ENCODE measurements at regions not wholly inside any gene's neighbourhood (a gene's known extent, or its start where the extent isn't known, plus 50 kb on each side); places are given as distances from the start of the nearest gene placed in this dataset.

GRCh38 chr4:11506194-11506593 is 77.5 kb upstream of the HS3ST1 start:
- no peaks in the 10 kb centered on the region for H3K27me3 ChIP-seq (ENCODE audit: low read depth, low read length)
- no peaks in the 10 kb centered on the region for H3K36me3 ChIP-seq (ENCODE audit: control insufficient read depth in 1 of 2, insufficient read depth in 2 of 2, low read length in 2 of 2)
- peaks cover 0 to 4% of the 10 kb centered on the region in 2 donors for H3K9me3 ChIP-seq (ENCODE audit: control insufficient read depth in 1 of 2, low read length in 2 of 2)
- no peak overlapping the region for H3K4me3 ChIP-seq (ENCODE audit: low read depth in 1 of 2, low read length in 2 of 2)
- no peaks in the 10 kb centered on the region for H3K4me1 ChIP-seq (ENCODE audit: control insufficient read depth in 1 of 2, insufficient read depth in 2 of 2, low read length in 2 of 2)
- H3K27ac ChIP-seq (ENCODE audit: low read length): peak overlapping the region; percentile 41

- H3K27ac ChIP-seq (ENCODE audit: low read length): peak overlapping the region; percentile 49
Observed at GRCh38 chr4:11505221-11505971, 76.7 kb upstream of the HS3ST1 start.

GRCh38 chr4:11503166-11503565 is 74.5 kb upstream of the HS3ST1 start:
- Histone ChIP-seq H3K27me3 (ENCODE audit: low read depth, low read length) (no peaks in the 10 kb centered on the region), H3K4me1 (ENCODE audit: control insufficient read depth in 1 of 2, insufficient read depth in 2 of 2, low read length in 2 of 2) (no peaks in the 10 kb centered on the region), H3K36me3 (ENCODE audit: control insufficient read depth in 1 of 2, insufficient read depth in 2 of 2, low read length in 2 of 2) (no peaks in the 10 kb centered on the region), H3K4me3 (ENCODE audit: low read depth in 1 of 2, low read length in 2 of 2) (no peak overlapping the region), H3K9me3 (ENCODE audit: control insufficient read depth in 1 of 2, low read length in 2 of 2) (peaks cover 1 to 8% of the 10 kb centered on the region in 2 donors), H3K27ac (ENCODE audit: low read length) (no peak overlapping the region)

More at GRCh38 chr4:11505221-11505971, 76.7 kb upstream of the HS3ST1 start:
- H3K4me1 ChIP-seq (ENCODE audit: control insufficient read depth in 1 of 2, insufficient read depth in 2 of 2, low read length in 2 of 2): no peaks in the 10 kb centered on the region
- H3K4me3 ChIP-seq (ENCODE audit: low read depth in 1 of 2, low read length in 2 of 2): no peak overlapping the region
- no peaks in the 10 kb centered on the region for H3K27me3 ChIP-seq (ENCODE audit: low read depth, low read length)
- H3K9me3 ChIP-seq (ENCODE audit: control insufficient read depth in 1 of 2, low read length in 2 of 2): peaks cover 0 to 4% of the 10 kb centered on the region in 2 donors
- no peaks in the 10 kb centered on the region for H3K36me3 ChIP-seq (ENCODE audit: control insufficient read depth in 1 of 2, insufficient read depth in 2 of 2, low read length in 2 of 2)

GRCh38 chr4:11497972-11498371 is 69.3 kb upstream of the HS3ST1 start:
- no peak overlapping the region for H3K27ac ChIP-seq (ENCODE audit: low read length)
- H3K36me3 ChIP-seq (ENCODE audit: control insufficient read depth in 1 of 2, insufficient read depth in 2 of 2, low read length in 2 of 2): no peaks in the 10 kb centered on the region
- no peaks in the 10 kb centered on the region for H3K27me3 ChIP-seq (ENCODE audit: low read depth, low read length)
- no peaks in the 10 kb centered on the region for H3K4me1 ChIP-seq (ENCODE audit: control insufficient read depth in 1 of 2, insufficient read depth in 2 of 2, low read length in 2 of 2)
- no peak overlapping the region for H3K4me3 ChIP-seq (ENCODE audit: low read depth in 1 of 2, low read length in 2 of 2)
- H3K9me3 ChIP-seq (ENCODE audit: control insufficient read depth in 1 of 2, low read length in 2 of 2): peaks cover 6 to 15% of the 10 kb centered on the region in 2 donors

GRCh38 chr4:11497212-11497806 is 68.6 kb upstream of the HS3ST1 start:
- no peaks in the 10 kb centered on the region for H3K4me1 ChIP-seq (ENCODE audit: control insufficient read depth in 1 of 2, insufficient read depth in 2 of 2, low read length in 2 of 2)
- no peaks in the 10 kb centered on the region for H3K27me3 ChIP-seq (ENCODE audit: low read depth, low read length)
- no peak overlapping the region for H3K27ac ChIP-seq (ENCODE audit: low read length)
- H3K4me3 ChIP-seq (ENCODE audit: low read depth in 1 of 2, low read length in 2 of 2): no peak overlapping the region
- peaks cover 6 to 15% of the 10 kb centered on the region in 2 donors for H3K9me3 ChIP-seq (ENCODE audit: control insufficient read depth in 1 of 2, low read length in 2 of 2)
- H3K36me3 ChIP-seq (ENCODE audit: control insufficient read depth in 1 of 2, insufficient read depth in 2 of 2, low read length in 2 of 2): no peaks in the 10 kb centered on the region

GRCh38 chr4:11496351-11496829 is 67.7 kb upstream of the HS3ST1 start:
- H3K4me3 ChIP-seq (ENCODE audit: low read depth in 1 of 2, low read length in 2 of 2): no peak overlapping the region

GRCh38 chr4:11495818-11496217 is 67.1 kb upstream of the HS3ST1 start:
- H3K36me3 ChIP-seq (ENCODE audit: control insufficient read depth in 1 of 2, insufficient read depth in 2 of 2, low read length in 2 of 2): no peaks in the 10 kb centered on the region
- H3K27me3 ChIP-seq (ENCODE audit: low read depth, low read length): no peaks in the 10 kb centered on the region
- no peak overlapping the region for H3K27ac ChIP-seq (ENCODE audit: low read length)
- H3K4me1 ChIP-seq (ENCODE audit: control insufficient read depth in 1 of 2, insufficient read depth in 2 of 2, low read length in 2 of 2): no peaks in the 10 kb centered on the region
- H3K9me3 ChIP-seq (ENCODE audit: control insufficient read depth in 1 of 2, low read length in 2 of 2): peaks cover 6 to 11% of the 10 kb centered on the region in 2 donors
- H3K4me3 ChIP-seq (ENCODE audit: low read depth in 1 of 2, low read length in 2 of 2): no peak overlapping the region

More at GRCh38 chr4:11496351-11496829, 67.7 kb upstream of the HS3ST1 start:
- H3K9me3 ChIP-seq (ENCODE audit: control insufficient read depth in 1 of 2, low read length in 2 of 2): peaks cover 6 to 11% of the 10 kb centered on the region in 2 donors
- H3K4me1 ChIP-seq (ENCODE audit: control insufficient read depth in 1 of 2, insufficient read depth in 2 of 2, low read length in 2 of 2): no peaks in the 10 kb centered on the region
- no peaks in the 10 kb centered on the region for H3K36me3 ChIP-seq (ENCODE audit: control insufficient read depth in 1 of 2, insufficient read depth in 2 of 2, low read length in 2 of 2)
- no peak overlapping the region for H3K27ac ChIP-seq (ENCODE audit: low read length)
- H3K27me3 ChIP-seq (ENCODE audit: low read depth, low read length): no peaks in the 10 kb centered on the region

GRCh38 chr4:11495291-11495690 is 66.6 kb upstream of the HS3ST1 start:
- no peak overlapping the region for H3K27ac ChIP-seq (ENCODE audit: low read length)
- H3K27me3 ChIP-seq (ENCODE audit: low read depth, low read length): no peaks in the 10 kb centered on the region
- no peaks in the 10 kb centered on the region for H3K4me1 ChIP-seq (ENCODE audit: control insufficient read depth in 1 of 2, insufficient read depth in 2 of 2, low read length in 2 of 2)
- peaks cover 6 to 11% of the 10 kb centered on the region in 2 donors for H3K9me3 ChIP-seq (ENCODE audit: control insufficient read depth in 1 of 2, low read length in 2 of 2)
- no peak overlapping the region for H3K4me3 ChIP-seq (ENCODE audit: low read depth in 1 of 2, low read length in 2 of 2)
- H3K36me3 ChIP-seq (ENCODE audit: control insufficient read depth in 1 of 2, insufficient read depth in 2 of 2, low read length in 2 of 2): no peaks in the 10 kb centered on the region

GRCh38 chr4:11494232-11494631 is 65.5 kb upstream of the HS3ST1 start:
- no peaks in the 10 kb centered on the region for H3K27me3 ChIP-seq (ENCODE audit: low read depth, low read length)
- no peak overlapping the region for H3K4me3 ChIP-seq (ENCODE audit: low read depth in 1 of 2, low read length in 2 of 2)
- H3K9me3 ChIP-seq (ENCODE audit: control insufficient read depth in 1 of 2, low read length in 2 of 2): peaks cover 6 to 11% of the 10 kb centered on the region in 2 donors
- H3K27ac ChIP-seq (ENCODE audit: low read length): no peak overlapping the region
- no peaks in the 10 kb centered on the region for H3K4me1 ChIP-seq (ENCODE audit: control insufficient read depth in 1 of 2, insufficient read depth in 2 of 2, low read length in 2 of 2)
- no peaks in the 10 kb centered on the region for H3K36me3 ChIP-seq (ENCODE audit: control insufficient read depth in 1 of 2, insufficient read depth in 2 of 2, low read length in 2 of 2)

- Histone ChIP-seq H3K27ac (ENCODE audit: low read length) (peak overlapping the region; percentile 33), H3K4me3 (ENCODE audit: low read depth in 1 of 2, low read length in 2 of 2) (no peak overlapping the region), H3K9me3 (ENCODE audit: control insufficient read depth in 1 of 2, low read length in 2 of 2) (no peaks in the 10 kb centered on the region), H3K4me1 (ENCODE audit: control insufficient read depth in 1 of 2, insufficient read depth in 2 of 2, low read length in 2 of 2) (no peaks in the 10 kb centered on the region), H3K36me3 (ENCODE audit: control insufficient read depth in 1 of 2, insufficient read depth in 2 of 2, low read length in 2 of 2) (no peaks in the 10 kb centered on the region), H3K27me3 (ENCODE audit: low read depth, low read length) (no peaks in the 10 kb centered on the region)
Observed at GRCh38 chr4:11489453-11490083, 60.9 kb upstream of the HS3ST1 start.

GRCh38 chr4:11488657-11489452 is 60.2 kb upstream of the HS3ST1 start:
- Histone ChIP-seq H3K4me3 (ENCODE audit: low read depth in 1 of 2, low read length in 2 of 2) (no peak overlapping the region), H3K9me3 (ENCODE audit: control insufficient read depth in 1 of 2, low read length in 2 of 2) (no peaks in the 10 kb centered on the region), H3K27me3 (ENCODE audit: low read depth, low read length) (no peaks in the 10 kb centered on the region), H3K4me1 (ENCODE audit: control insufficient read depth in 1 of 2, insufficient read depth in 2 of 2, low read length in 2 of 2) (no peaks in the 10 kb centered on the region), H3K36me3 (ENCODE audit: control insufficient read depth in 1 of 2, insufficient read depth in 2 of 2, low read length in 2 of 2) (no peaks in the 10 kb centered on the region), H3K27ac (ENCODE audit: low read length) (no peak overlapping the region)
